Type B pancreatic cell (in vitro differentiated cells): ENCODE measurements at regions not wholly inside any gene's neighbourhood (a gene's known extent, or its start where the extent isn't known, plus 50 kb on each side); places are given as distances from the start of the nearest gene placed in this dataset.

Source experiments
- DNase-seq: peaks from one replicate; pipeline ENCODE4 v3.0.0; 2021; ENCODE audit warnings: mixed read lengths; ENCODE audit not compliant: unreplicated experiment; ENCODE audit errors: extremely low spot score
- H3K27ac Mint-ChIP-seq: 2 replicates; pipeline ENCODE4 v1.8.0; 2021; ENCODE audit warnings: mild to moderate bottlenecking, mixed read lengths
- H3K27me3 Mint-ChIP-seq: 2 replicates; pipeline ENCODE4 v1.8.0; 2021; ENCODE audit warnings: mixed read lengths
- H3K36me3 Mint-ChIP-seq: 2 replicates; pipeline ENCODE4 v1.8.0; 2021; ENCODE audit warnings: mixed read lengths
- H3K4me1 Mint-ChIP-seq: one replicate; pipeline ENCODE4 v1.8.0; 2021; ENCODE audit warnings: mixed read lengths; ENCODE audit not compliant: unreplicated experiment
- H3K4me3 Mint-ChIP-seq: 2 replicates; pipeline ENCODE4 v1.8.0; 2021; ENCODE audit warnings: mild to moderate bottlenecking, mixed read lengths
- H3K9me3 Mint-ChIP-seq: 2 replicates; pipeline ENCODE4 v1.8.0; 2021; ENCODE audit warnings: mixed read lengths
- TF ChIP-seq, protein P1 (sequence below): fragments of 200-600 bp; sonication (generic); conservative IDR thresholded peaks from 2 replicates; pipeline ENCODE4 v1.5.0; 2021; ENCODE audit warnings: antibody characterized with exemption, mild to moderate bottlenecking

DNA sequence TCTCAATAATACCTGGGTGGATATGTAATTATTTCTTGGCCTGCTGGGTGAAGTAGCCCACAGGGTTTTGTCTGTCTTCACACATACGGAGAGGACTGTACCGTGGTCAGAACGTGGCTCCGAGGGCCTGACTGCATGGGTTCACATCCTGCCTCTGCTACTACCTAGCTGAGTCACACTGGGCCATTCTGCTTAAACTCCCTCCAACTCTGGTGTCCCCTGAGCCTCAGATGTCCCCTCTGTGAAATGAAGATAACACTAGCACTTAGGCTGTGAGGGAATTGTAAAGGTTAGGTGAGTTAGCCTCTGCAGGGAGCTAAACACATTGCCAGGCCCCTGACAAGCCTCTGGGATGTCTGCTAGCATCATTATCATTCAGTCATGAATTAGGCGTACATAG lies 120.1 kb upstream of the NABP1 start:
- no peaks in the 10 kb centered on the region for H3K36me3 Mint-ChIP-seq
- DNase-seq: no peak
- no peaks in the 10 kb centered on the region for H3K27me3 Mint-ChIP-seq
- H3K9me3 Mint-ChIP-seq: no peaks in the 10 kb centered on the region
- H3K27ac Mint-ChIP-seq: no peak overlapping the region
- peaks cover 9% of the 10 kb centered on the region for H3K4me1 Mint-ChIP-seq
- H3K4me3 Mint-ChIP-seq: no peak overlapping the region
- TF ChIP-seq, protein P1, sequence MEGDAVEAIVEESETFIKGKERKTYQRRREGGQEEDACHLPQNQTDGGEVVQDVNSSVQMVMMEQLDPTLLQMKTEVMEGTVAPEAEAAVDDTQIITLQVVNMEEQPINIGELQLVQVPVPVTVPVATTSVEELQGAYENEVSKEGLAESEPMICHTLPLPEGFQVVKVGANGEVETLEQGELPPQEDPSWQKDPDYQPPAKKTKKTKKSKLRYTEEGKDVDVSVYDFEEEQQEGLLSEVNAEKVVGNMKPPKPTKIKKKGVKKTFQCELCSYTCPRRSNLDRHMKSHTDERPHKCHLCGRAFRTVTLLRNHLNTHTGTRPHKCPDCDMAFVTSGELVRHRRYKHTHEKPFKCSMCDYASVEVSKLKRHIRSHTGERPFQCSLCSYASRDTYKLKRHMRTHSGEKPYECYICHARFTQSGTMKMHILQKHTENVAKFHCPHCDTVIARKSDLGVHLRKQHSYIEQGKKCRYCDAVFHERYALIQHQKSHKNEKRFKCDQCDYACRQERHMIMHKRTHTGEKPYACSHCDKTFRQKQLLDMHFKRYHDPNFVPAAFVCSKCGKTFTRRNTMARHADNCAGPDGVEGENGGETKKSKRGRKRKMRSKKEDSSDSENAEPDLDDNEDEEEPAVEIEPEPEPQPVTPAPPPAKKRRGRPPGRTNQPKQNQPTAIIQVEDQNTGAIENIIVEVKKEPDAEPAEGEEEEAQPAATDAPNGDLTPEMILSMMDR: no peak

DNA sequence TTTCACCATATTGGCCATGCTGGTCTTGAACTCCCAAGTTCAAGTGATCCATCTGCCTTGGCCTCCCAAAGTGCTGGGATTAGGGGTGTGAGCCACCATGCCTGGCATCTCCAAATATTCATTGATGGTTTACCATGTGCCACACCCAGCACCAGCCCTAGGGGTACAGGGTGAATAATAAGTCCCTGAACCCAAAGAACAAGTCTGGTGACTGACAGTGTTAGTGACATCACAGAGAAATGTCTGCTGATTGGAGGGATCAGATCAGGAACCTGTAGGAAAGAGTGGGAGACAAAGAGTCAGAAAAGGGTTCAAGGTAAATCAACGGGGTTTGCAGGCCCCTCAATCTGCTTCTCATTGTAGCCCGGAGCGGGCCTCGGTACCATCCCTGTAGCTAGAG lies 118.4 kb upstream of the NABP1 start:
- H3K36me3 Mint-ChIP-seq: no peaks in the 10 kb centered on the region
- H3K4me3 Mint-ChIP-seq: no peak overlapping the region
- peaks cover 9% of the 10 kb centered on the region for H3K4me1 Mint-ChIP-seq
- H3K27ac Mint-ChIP-seq: no peak overlapping the region
- TF ChIP-seq, protein P1: no peak
- no peaks in the 10 kb centered on the region for H3K9me3 Mint-ChIP-seq
- H3K27me3 Mint-ChIP-seq: no peaks in the 10 kb centered on the region
- no peak for DNase-seq

DNA sequence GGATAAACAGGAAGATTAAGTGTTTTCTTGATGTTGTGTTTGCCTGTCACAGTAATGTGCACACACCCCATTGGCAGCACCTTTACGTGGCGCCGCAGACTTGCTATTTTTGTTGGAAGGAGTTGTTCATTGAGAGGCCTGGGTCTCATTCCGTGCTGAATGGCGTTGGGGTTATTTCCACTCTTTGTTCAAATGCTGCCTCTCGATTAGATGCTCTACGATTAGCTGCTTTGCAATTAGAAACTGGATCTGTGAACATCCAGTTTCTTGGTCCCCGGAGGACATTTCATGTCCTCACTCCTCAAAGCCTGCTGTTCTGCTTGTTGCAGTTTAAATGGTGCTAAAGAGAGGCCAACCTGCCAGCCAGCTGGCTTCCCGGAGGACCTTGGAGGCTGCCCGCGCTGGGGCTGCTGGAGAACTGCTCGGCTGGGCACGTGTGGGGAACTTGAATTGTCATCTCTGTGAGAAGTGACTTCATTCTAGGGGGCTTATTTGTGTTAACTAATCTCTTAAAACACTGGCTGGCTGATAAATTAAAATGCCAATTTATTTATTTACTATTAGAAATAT lies 117.4 kb upstream of the NABP1 start:
- Mint-ChIP-seq H3K27ac (no peak overlapping the region), H3K36me3 (no peaks in the 10 kb centered on the region)

DNA sequence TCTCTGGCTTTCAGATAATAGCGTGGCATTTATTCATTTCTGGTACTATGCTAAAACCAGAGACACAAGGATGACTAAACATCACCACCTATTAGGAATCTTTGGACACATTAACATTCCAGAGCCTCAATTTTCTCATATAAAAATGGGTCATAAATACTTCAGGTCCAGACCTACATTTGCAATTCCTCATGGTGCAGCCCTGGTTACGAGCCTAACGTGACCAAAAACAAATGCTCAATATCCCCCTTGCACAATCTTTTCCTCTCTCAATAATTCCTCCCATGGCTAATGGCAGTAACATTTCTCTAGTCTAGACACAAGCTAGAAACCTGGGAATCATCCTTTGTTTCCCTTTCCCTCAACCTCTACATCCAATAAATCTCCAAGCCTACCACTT lies 112.8 kb upstream of the NABP1 start:
- H3K27me3 Mint-ChIP-seq: peaks cover 4% of the 10 kb centered on the region
- TF ChIP-seq, protein P1: no peak
- no peak overlapping the region for H3K4me3 Mint-ChIP-seq
- H3K4me1 Mint-ChIP-seq: peaks cover 2% of the 10 kb centered on the region
- H3K36me3 Mint-ChIP-seq: no peaks in the 10 kb centered on the region
- DNase-seq: no peak
- H3K9me3 Mint-ChIP-seq: no peaks in the 10 kb centered on the region
- peak overlapping the region; percentile 43 for H3K27ac Mint-ChIP-seq

More for the DNA sequence above, 117.4 kb upstream of the NABP1 start:
- Mint-ChIP-seq H3K27me3 (peaks cover 3% of the 10 kb centered on the region), H3K4me3 (no peak overlapping the region), H3K9me3 (no peaks in the 10 kb centered on the region), H3K4me1 (peaks cover 5% of the 10 kb centered on the region)
- DNase-seq: no peak
- TF ChIP-seq, protein P1: no peak

DNA sequence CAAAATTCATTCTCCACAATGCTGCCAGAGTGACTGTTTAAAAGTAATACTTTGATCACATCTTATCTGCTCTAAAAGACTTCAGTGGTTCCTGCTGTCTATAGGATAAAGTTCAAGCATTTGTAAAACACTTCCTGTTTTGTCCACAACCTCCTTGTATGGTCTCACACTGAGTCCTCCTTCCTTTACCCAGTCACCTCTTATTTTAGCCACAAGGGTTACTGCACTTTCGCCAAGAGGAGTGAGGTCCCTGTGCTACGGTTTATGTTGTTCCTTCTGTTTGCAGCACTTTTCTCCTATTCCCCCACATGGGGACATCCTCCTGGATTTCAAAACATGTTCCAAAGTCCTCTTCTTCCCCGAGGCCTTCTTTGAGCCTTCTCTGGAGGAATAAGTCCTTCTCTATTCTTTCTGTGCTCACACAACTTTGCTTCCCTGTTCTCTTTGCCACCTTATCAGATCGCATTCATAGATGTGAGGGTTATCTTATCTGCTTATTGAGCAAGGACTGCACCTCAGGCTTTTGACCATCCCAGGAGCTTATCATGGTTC lies 112.2 kb upstream of the NABP1 start:
- no peak overlapping the region for H3K4me3 Mint-ChIP-seq
- no peaks in the 10 kb centered on the region for H3K4me1 Mint-ChIP-seq
- peaks cover 4% of the 10 kb centered on the region for H3K27me3 Mint-ChIP-seq
- no peaks in the 10 kb centered on the region for H3K36me3 Mint-ChIP-seq
- TF ChIP-seq, protein P1: no peak
- no peaks in the 10 kb centered on the region for H3K9me3 Mint-ChIP-seq
- peak overlapping the region; percentile 43 for H3K27ac Mint-ChIP-seq
- no peak for DNase-seq
